HG03565 (cell line): ENCODE measurements at regions not wholly inside any gene's neighbourhood (a gene's known extent, or its start where the extent isn't known, plus 50 kb on each side); places are given as distances from the start of the nearest gene placed in this dataset.

Experiments
- ATAC-seq: cut with Tn5 transposase; IDR thresholded peaks from one replicate; pipeline ENCODE4 v1.9.1; 2021; ENCODE audit warnings: mild to moderate bottlenecking, moderate library complexity; ENCODE audit not compliant: unreplicated experiment

DNA sequence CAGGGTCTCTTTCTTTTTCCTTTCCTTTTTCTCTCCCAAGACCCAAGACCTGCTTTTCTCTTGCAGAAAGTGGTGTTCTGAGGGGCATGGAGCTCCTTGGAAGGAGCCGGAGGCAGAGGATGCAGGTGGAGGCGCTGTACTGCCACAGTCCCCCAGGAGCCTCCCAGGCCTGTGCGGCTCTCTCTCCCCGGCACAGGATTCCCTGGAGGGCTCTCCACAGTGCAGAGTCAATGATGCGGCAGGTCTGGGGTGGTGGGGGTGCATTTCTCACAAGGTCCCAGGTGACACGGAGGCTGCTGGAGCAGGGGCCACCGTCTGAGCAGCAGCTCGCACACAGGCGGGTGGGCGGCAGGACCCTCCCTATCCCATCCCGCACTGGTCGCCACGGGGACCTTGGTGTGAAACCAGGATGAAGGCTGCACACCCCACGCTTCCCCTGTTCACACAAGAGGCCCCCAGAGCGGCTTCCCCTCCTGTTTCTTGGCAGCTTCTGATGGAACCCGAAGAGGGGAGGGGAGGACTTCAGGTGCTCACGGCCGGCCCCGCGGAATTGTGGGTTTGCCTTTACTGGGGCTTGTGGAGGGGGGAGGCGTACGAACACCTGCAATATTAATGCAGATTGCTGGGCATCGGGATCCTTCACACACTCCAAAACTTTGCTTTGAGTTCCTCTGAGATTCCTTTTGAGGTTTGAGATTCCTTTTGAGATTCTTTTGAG is 186.9 kb downstream of the ENGASE start:
- ATAC-seq, result no peak

DNA sequence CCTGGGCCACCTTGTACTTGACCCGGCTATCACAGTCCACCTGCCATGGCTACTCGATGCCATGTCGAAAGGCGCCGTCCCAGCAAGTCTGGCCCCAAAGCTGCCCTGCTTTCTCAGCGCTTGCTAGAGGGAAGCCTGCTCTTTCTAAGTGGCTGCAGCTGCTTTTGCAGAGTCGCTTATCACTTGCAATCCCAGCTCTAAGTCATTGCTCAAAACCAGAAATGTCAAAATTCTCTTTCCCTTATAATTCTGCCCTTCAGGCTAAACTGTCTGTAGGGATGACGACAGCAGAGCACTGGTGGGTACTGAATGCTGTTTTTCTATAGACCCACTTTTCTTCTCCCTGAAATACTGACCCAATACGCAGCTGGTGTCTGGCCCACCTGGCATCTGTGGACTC is 184.2 kb downstream of the ENGASE start:
- ATAC-seq, result no peak

DNA sequence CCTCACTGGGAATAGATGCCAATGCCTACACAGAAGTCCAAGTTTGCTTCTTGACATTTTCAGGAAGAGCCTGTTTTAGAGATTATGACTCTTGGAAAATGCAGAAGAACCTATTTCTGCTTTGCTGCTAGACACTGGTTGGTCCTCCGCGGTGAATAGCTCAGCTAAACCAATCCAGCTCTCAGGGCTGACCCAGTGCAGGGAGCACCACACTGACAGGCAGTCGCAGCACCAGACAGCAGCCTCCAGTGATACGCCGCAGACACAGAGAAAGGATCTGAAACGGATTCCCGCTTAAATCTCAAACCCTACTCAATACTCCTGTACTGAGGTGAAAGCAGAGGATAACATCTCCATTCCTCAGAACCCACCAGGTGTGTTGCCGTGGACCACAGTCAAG is 183.4 kb downstream of the ENGASE start:
- ATAC-seq, result no peak

DNA sequence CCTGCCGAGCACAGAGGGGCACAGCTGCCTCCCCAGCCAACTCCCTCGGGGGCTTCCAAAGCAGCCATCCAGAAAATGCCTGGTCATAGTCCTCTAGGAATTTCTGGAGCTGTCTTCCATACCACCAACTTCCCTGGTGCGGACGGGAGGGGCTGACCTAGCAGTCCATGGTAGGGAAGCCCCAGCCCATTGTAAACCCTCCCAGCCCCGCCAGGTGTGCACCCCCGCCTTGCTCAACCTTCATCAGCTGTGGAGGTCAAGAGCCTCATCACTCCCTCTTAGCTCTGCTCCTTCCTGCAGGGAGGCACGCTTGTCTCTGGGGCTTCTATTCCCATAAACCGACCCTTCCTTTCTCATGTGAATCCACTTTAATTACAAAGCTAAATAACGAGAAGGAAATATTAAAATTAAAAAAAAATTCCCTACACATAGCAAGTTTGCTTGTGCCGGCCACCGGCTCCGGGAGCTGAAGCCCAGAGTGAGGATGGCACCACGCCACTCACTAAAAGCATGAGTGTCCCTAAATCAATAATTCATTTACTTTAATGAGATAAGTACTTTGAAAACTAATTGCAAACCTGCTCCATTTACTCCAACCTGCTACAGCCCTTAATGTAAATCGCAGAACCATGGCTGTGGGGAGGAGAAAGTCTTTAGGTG is 181.4 kb downstream of the ENGASE start:
- ATAC-seq, result no peak

DNA sequence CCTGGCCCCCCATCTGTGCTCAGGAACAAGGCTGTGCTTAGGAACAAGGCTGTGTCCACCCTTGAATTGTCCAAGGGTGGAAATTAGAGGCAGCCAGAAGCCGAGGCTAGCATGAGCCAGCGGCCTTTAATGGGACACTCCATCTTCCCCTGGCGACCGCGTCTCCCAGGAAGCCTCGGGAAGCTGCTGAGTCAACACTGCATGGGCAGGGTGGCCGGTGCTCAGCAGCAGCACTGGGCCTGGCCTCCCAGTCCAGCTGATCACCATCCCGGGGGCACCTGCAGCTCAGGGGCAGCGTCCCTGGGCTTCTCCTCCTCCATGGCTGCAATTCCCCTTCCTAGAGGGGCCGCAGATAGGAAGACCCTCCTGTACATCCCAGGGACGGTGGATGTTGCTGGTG is 180.8 kb downstream of the ENGASE start:
- ATAC-seq, result no peak

DNA sequence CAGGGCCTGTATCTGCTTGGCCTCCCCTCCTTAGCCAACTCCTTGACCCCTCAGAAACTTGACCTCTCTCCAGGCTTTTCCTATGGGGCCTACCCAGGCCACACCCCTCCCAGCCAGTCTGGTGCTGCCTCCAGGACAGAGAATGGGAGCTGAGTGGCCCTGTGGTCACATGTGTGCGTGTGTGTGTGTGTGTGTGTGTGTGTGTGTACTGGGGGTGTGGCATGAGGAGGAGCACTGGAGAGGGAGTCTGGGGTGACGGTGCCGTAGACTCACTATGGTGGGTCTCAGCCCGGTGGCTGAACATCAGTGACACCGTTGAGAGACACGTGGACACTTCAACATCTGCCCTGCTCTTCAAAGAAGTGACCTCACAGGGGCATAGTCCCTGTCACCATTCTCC is 180.4 kb downstream of the ENGASE start:
- ATAC-seq, result no peak

DNA sequence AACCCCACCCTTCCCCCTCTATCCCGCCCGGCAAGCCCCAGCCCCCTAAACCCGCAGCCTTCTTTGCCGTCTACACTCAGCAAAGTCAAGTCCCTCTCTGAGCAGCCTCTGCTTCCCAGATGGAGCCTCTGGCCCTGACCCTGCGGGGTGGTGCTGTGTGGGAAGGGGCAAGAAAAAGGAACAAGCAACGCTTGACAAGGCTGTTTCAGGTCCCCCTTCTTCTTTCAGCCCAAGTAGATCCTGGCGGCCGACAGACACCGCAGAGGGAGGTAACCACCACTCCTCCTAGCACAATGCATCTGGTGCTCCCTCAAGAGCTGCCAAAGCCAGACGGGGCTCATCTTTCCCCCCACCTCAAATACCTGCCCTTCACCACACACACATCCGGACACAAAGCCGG is 178.3 kb downstream of the ENGASE start:
- no peak for ATAC-seq

DNA sequence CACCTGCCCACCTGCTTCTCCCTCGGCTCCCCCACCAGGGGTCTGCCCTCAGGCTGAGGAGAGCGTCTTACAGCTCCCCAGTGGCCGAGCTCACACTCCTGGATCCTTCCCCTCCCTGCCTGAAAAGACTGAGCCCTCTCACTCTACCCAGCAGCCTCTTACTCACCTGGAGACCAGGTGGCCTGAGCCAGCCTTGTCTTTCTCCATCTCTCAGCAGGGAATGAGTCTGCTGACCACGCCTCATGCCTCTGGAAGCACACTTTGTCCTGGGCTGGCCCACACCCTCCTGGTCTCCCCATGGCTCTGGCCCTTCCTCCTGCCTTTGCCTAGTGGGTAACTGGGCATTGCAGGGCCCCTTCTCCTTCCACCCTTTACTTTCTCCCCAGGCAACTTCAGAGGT is 177.2 kb downstream of the ENGASE start:
- ATAC-seq, result no peak

DNA sequence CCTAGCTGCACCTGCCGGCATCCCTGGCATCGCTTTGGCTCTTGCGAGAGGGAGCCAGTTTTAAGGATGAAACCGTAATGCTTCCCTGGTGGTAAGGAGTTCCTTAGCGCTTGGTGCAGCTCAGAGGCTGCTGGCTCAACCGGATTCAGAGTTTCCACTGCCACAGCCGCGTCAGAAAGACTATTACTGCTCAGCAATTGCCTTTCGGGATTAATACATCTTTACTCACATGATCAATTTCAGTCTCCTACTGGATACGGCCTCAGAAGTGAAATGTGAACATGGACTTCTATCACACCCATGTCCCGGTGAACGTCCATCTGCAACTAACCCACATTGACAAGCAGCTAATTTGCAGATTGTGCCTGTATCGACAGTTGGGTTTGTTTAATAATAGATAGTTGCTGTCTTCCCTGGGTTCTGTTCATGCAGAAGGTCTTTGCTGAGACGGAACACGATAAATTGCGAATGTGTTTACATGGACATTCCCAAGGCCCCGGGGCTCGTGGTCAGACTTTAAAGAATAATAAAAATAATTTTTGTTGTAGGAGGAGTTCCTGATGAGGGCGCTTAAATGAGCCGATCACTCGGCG is 175.4 kb downstream of the ENGASE start:
- no peak for ATAC-seq

DNA sequence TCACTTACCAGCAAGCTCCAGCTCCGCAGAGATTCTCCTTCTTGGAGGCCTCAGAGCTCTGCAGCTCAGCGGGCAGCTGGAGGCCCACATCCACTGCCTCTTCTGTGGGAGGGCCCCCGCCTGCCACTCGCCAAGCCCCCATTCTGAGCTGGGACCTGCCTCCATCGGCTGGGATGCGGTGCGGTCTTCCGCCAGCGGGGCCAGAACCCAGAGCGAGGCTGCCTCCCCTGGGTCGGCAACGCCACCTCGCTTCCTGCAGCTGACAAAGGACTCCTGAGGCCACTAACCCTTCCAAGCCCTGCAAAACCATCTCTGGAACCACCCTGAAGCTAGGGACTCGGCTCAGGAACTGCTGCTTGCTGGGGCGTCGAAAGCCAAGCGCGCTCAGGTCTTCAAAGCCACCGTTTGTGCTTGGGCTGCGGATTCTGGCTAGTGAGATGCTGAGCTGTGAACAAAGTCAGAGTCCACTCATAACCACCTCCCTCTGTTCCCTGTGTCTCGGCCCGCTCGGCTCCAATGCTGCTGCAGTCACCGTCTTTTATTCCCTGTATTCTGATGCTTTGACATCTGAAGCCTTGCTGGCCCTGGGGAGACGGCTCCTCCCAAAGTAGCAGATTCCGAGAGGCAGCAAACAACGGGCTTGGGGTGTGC is 174.3 kb downstream of the ENGASE start:
- no peak for ATAC-seq

DNA sequence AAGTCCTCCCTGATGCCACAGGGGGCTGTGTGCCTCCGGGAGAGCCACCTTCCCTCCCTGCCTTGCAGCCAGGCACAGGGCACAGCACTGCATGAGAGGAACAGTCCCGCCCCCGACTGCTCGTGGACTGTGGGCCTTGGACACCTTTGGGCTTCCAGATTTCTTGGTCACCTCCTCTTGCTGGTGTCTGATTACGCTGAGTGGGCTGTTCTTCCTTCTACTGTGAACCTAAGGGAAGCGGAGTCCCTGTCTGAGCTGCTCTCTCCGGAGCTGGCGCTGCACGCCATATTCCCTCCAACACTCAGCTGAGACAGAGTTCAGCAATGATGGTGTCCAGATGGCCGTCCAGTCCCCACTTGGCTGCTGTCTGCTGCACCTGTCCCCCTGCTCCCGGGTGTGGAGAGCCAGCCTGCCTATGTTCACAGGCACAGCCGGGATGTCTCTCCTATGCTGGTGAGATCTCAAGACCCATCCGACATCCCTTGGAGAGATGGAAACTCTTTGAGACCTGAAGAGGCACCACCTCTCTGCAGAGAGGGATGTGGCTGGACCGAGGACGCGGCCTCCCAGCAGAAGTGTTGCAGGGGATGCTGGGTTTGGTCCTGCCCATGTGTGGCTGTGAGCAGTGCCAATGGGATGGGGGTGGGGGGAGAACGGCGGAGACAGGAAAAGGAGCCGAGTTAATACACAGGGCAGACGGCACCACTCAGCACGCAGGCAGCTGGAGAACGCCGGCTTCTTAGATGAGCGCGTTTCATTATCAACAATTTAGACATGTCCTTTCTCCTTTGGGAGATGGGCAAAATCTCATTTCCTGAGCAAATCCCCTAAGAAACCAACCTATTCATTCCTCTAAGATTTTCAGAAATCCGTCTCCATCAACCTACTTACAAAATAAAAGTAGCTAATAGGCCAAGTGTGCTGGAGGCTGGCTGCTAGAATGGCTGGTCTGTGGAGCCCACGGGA is 171.9 kb downstream of the ENGASE start:
- no peak for ATAC-seq

DNA sequence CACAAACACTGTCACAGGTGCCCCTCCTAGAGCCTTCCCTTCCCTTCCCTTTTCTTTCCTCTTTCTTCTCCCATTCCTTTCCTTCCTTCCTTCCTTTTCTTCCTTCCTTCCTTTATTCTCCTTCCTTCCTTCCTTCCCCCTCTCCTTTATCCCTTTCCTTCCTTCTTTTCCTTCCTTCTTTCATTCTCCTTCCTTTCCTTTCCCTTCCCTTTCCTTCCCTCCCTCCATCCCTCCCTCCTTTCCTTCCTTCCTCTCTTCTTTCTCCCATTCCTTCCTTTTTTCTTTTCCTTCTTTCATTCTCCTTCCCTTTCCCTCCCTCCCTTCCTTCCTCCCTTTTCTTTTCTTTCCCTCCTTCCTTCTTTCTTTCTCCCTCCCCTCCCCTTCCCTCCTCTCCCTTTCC is 170.0 kb downstream of the ENGASE start:
- ATAC-seq, result no peak

DNA sequence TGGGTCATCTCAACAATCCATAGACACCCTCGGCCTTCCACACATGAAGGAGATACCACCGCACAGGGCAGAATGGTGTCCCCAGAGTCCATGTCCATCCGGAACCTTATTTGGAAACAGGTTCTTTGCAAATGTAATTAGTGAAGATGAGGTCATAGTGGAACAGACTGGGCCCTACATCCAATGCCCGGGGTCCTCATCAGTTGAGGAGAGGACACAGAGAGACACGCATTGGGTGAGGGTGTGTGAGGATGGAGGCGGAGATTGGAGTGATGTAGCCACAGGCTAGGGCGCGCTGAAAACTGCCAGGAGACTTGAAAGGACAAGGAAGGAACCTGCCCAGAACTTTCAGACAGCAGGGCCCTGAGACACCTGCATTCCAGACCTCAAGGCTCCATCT is 169.4 kb downstream of the ENGASE start:
- ATAC-seq, result no peak

DNA sequence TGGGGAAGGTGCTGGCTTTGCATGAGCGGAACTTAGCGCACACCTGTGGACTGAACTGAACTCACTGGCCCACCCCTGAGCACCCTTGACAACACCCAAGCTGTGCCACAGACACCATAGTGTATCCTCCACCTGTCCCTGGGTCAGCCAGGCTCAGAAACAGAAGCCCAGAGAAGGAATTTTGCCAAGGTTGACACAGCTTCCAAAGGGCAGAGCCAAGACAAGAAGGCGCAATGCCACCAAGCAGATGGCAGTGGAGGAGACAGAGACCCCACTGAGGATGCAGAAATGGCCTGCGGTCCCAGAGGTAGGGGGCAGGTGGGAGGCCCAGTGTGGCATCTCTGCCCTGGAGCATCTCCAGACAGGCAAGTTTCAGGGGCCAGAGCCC is 169.0 kb downstream of the ENGASE start:
- no peak for ATAC-seq

DNA sequence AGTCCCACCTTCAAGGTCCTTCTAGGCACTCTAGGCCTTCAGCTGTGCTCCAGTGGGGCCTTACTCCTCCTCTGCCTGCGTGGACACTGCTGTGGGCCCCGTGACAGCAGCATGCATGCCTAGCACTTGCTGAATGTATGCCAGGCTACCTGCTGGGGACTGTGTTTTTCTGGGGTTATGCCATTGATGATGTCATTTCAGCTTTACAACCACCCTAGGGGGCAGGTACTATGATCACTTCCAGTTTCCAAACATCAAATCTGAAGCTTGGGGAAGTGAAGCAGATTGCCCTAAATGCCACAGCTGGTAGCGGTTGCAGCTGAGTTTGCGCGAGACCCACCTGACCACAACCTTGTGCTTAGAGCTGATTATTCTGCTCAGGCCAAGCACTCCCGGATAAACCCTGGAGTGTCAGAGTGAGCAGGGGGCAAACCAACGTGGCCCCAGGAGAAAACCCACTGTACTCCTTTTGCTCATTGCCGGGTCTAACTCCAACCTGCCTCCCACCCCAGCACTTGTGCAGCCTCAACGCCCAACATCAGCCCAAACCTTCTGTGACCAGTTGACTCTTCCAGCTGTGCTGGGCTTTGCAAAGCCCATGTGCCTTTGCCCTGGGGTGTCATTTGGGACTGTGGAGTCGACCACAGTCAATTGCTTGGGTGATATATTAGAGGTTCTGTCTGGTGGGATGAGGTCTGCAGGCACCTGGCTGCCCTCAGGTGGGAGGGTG is 168.4 kb downstream of the ENGASE start:
- no peak for ATAC-seq

DNA sequence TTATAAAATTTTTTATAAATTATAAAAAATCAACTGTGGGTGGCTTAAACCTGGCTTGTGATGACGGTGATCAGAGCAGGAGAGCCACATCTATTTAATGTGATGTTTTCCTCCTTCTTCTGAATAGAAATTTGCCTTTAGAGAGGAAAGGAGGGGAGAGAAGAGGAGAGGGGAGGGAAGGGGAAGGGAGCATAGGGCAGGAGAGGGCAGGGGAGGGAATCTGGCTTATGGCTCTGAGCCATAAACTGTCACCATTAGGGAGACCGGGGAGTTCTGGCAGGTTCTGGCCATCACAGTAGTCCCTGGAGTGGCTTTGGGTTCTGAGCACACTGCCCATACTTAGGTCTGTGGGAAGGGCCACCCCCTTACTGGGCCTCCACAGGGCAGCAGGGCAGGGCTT is 167.8 kb downstream of the ENGASE start:
- ATAC-seq, result no peak

DNA sequence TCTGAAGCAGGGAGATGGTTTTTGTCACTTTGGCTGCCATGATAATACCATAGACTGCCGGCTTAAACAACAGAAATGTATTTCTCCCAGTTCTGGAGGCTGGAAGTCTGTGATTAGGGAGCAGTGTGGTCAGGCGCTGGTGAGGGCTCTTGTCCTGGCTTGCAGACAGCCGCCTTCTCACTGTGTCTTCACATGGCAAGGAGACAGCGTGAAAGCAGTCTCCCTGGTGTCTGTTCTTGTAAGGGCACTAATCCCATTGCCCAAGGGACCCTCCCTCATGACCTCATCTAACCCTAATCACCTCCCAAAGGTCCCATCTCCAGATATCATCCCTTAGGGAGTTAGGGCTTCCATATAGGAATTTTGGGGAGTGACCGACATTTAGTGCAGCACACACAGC is 167.0 kb downstream of the ENGASE start:
- no peak for ATAC-seq

DNA sequence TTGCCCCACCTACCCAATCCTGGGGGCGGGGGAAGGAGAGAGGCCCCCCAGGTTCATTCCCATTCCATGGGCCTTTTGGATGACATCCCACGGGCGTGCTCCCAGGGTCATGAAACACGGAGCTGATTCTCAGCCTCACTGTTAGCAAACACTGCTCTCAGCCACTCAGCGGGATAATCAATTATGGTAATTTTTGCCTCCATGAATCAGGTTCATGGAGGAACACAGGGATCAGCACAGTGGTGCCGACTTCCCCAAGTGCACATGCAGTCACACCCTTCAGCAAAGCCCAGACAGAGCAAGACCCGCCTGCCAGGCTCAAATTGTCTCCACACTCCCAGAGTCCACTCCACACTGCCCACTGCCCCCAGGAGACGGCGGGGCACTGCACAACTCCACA is 164.6 kb downstream of the ENGASE start:
- ATAC-seq, result no peak

DNA sequence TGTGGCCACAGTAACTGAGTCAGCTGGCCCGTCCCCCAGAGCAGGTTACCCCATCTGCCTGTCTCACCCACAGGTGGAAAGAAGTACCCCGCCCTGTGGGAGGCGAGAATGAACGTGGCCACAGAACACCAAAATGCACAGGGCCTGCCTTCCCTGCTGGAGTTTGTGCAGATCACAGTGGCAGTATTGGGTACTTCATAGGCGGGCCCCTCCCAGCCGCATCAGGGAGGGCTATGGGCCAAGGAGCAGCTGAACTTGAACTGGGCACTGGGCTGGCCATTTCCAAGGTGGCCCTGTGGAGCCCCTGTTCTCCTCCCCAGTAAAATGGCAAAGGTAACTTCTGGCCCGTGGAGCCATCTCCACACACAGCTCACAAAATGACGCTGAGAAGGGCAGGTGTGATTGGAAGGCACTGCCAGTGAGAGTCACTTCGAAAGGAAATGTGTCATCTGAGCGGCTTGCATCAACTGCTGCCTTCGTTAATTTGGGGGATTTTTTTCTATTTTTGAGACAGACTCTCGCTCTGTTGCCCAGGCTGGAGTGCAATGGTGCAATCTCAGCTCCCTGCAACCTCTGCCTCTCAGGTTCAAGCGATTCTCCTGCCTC is 162.9 kb downstream of the ENGASE start:
- ATAC-seq, result no peak

DNA sequence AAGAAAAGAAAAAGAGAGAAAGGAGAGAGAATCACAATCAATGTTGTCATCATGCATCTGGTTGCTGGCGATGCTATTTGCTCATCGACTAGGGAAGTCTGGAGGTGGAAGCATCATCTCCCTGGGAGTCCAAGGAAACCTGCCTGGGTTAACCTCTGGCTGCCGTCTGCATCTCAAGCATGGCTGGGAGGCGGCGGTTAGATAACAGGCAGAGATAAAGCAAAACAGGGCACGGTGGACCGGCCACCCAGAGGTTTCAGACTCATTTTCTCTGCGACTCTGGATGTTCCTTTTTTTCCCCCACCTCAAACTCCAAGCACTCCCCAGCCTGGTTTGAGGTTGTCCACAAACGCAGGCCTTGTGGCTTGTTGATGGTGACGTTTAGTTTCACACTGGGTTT is 161.2 kb downstream of the ENGASE start:
- no peak for ATAC-seq
